ENCODE measurements at regions not wholly inside any gene's neighbourhood (a gene's known extent, or its start where the extent isn't known, plus 50 kb on each side); places are given as distances from the start of the nearest gene placed in this dataset.

DNA sequence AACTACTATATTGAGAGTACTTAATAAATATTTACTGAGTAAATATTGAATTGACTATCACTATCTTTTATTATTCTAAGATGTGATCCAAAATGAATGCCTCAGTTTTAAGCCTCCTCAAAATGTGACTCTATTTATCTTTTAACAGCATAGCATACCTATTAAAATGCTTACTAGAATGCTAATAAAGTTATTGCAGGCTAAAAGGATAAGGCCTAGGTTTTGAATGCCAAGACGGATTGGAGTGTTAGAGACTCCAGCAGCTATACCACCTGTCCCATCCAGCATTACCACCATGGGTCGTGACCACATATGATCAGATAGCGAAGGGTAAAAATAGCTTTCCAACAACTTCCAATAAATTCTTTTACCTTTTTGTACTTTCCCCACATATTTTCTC lies 64.7 kb upstream of the MYRIP start:
- TF ChIP-seq, protein P1, sequence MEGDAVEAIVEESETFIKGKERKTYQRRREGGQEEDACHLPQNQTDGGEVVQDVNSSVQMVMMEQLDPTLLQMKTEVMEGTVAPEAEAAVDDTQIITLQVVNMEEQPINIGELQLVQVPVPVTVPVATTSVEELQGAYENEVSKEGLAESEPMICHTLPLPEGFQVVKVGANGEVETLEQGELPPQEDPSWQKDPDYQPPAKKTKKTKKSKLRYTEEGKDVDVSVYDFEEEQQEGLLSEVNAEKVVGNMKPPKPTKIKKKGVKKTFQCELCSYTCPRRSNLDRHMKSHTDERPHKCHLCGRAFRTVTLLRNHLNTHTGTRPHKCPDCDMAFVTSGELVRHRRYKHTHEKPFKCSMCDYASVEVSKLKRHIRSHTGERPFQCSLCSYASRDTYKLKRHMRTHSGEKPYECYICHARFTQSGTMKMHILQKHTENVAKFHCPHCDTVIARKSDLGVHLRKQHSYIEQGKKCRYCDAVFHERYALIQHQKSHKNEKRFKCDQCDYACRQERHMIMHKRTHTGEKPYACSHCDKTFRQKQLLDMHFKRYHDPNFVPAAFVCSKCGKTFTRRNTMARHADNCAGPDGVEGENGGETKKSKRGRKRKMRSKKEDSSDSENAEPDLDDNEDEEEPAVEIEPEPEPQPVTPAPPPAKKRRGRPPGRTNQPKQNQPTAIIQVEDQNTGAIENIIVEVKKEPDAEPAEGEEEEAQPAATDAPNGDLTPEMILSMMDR (IDR thresholded peaks at IDR 0.05), result no peak
- TF ChIP-seq POLR2A (IDR thresholded peaks at IDR 0.05), result no peak
